Esophagus (tissue), 2 donors: ENCODE measurements at regions not wholly inside any gene's neighbourhood (a gene's known extent, or its start where the extent isn't known, plus 50 kb on each side); places are given as distances from the start of the nearest gene placed in this dataset.

ENCODE experiments used
- H3K27ac ChIP-seq, 2 donors: one replicate each; pipeline ENCODE4 v1.5.1; 2013; ENCODE audit warnings: low read depth in 2 of 2, mild to moderate bottlenecking in 2 of 2, inconsistent platforms in 1 of 2, low read length in 1 of 2, moderate library complexity in 1 of 2
- H3K27me3 ChIP-seq, 2 donors: one replicate each; pipeline ENCODE4 v1.6.1; 2013; ENCODE audit warnings: low read length in 2 of 2, control low read depth in 1 of 2, mild to moderate bottlenecking in 1 of 2; ENCODE audit not compliant: insufficient read depth in 2 of 2, control insufficient read depth in 1 of 2
- H3K36me3 ChIP-seq, 2 donors: one replicate each; pipeline ENCODE4 v1.6.1; 2013; ENCODE audit warnings: low read length in 1 of 2; ENCODE audit not compliant: control insufficient read depth in 2 of 2, insufficient read depth in 2 of 2
- H3K4me1 ChIP-seq, 2 donors: one replicate each; pipeline ENCODE4 v1.6.1; 2013; ENCODE audit warnings: low read length in 1 of 2; ENCODE audit not compliant: control insufficient read depth in 2 of 2, insufficient read depth in 2 of 2
- H3K4me3 ChIP-seq, 2 donors: one replicate each; pipeline ENCODE4 v1.5.1; 2013; ENCODE audit warnings: low read length in 2 of 2, mild to moderate bottlenecking in 2 of 2, low read depth in 1 of 2, moderate library complexity in 1 of 2
- H3K9me3 ChIP-seq, 2 donors: one replicate each; pipeline ENCODE4 v1.6.1; 2013; ENCODE audit warnings: mild to moderate bottlenecking in 2 of 2, low read depth in 1 of 2, low read length in 1 of 2, moderate library complexity in 1 of 2; ENCODE audit not compliant: control insufficient read depth in 2 of 2, insufficient read depth in 1 of 2
- WGBS, 2 donors: extraction: QIAGEN DNeasy Blood & Tissue Kit; methylation state at CpG; one replicate each; pipeline ENCODE4 v1.1.7; 2013; 5-methylcytosine and 5-hydroxymethylcytosine counted together
- donor health status: healthy with polysubstance abuse.
- donor health status: Bipolar disorder and iron deficiency.

GRCh38 chr9:91151718-91152095, 210.0 kb downstream of the AUH start:
- peaks cover 3 to 5% of the 10 kb centered on the region in 2 donors for H3K9me3 ChIP-seq
- no peaks in the 10 kb centered on the region for H3K36me3 ChIP-seq
- H3K4me3 ChIP-seq, result no peak overlapping the region
- H3K27ac ChIP-seq, result no peak overlapping the region
- H3K27me3 ChIP-seq, result no peaks in the 10 kb centered on the region
- H3K4me1 ChIP-seq, result peaks cover 0 to 2% of the 10 kb centered on the region in 2 donors
- WGBS, 2 donors, result 80 to 89% methylated on average over 4 of the region's 4 CpGs

GRCh38 chr9:91154686-91155085, 207.0 kb downstream of the AUH start:
- Histone ChIP-seq H3K27ac (no peak overlapping the region), H3K4me1 (peaks cover 0 to 2% of the 10 kb centered on the region in 2 donors), H3K36me3 (no peaks in the 10 kb centered on the region), H3K27me3 (no peaks in the 10 kb centered on the region), H3K4me3 (no peak overlapping the region), H3K9me3 (peaks cover 3 to 5% of the 10 kb centered on the region in 2 donors)
- WGBS, 2 donors, result 95 to 97% methylated on average over 3 of the region's 3 CpGs

GRCh38 chr9:91155181-91155580, 206.5 kb downstream of the AUH start:
- no peaks in the 10 kb centered on the region for H3K27me3 ChIP-seq
- peaks cover 3 to 5% of the 10 kb centered on the region in 2 donors for H3K9me3 ChIP-seq
- H3K4me3 ChIP-seq, result no peak overlapping the region
- no peak overlapping the region for H3K27ac ChIP-seq
- no peaks in the 10 kb centered on the region for H3K36me3 ChIP-seq
- peaks cover 0 to 2% of the 10 kb centered on the region in 2 donors for H3K4me1 ChIP-seq
- 96 to 97% methylated on average over 6 of the region's 6 CpGs for WGBS, 2 donors

- WGBS, 2 donors, result 89 to 93% methylated on average over 7 of the region's 7 CpGs
- Histone ChIP-seq H3K4me3 (no peak overlapping the region), H3K4me1 (peaks cover 0 to 2% of the 10 kb centered on the region in 2 donors), H3K27me3 (no peaks in the 10 kb centered on the region), H3K27ac (no peak overlapping the region), H3K36me3 (no peaks in the 10 kb centered on the region), H3K9me3 (peaks cover 3 to 5% of the 10 kb centered on the region in 2 donors)
These were observed 205.9 kb downstream of the AUH start for GRCh38 chr9:91155746-91156376.

- H3K9me3 ChIP-seq, result peaks cover 3 to 5% of the 10 kb centered on the region in 2 donors
- no peaks in the 10 kb centered on the region for H3K27me3 ChIP-seq
- H3K36me3 ChIP-seq, result no peaks in the 10 kb centered on the region
- H3K27ac ChIP-seq, result peak overlapping the region; percentile 62 to 67
- no peak overlapping the region for H3K4me3 ChIP-seq
- H3K4me1 ChIP-seq, result peaks cover 0 to 2% of the 10 kb centered on the region in 2 donors
- WGBS, 2 donors, result 64 to 70% methylated on average over 10 of the region's 10 CpGs
These were observed 205.1 kb downstream of the AUH start for GRCh38 chr9:91156451-91157234.

GRCh38 chr9:91157883-91158282, 203.8 kb downstream of the AUH start:
- Histone ChIP-seq H3K4me1 (peaks cover 0 to 4% of the 10 kb centered on the region in 2 donors), H3K36me3 (no peaks in the 10 kb centered on the region), H3K4me3 (no peak overlapping the region), H3K9me3 (peaks cover 3 to 5% of the 10 kb centered on the region in 2 donors), H3K27ac (no peak overlapping the region), H3K27me3 (no peaks in the 10 kb centered on the region)
- 93 to 95% methylated on average over 2 of the region's 2 CpGs for WGBS, 2 donors

- WGBS, 2 donors, result 73 to 75% methylated on average over 6 of the region's 6 CpGs
- Histone ChIP-seq H3K27ac (no peak overlapping the region), H3K27me3 (no peaks in the 10 kb centered on the region), H3K9me3 (peaks cover 3 to 5% of the 10 kb centered on the region in 2 donors), H3K4me1 (peaks cover 0 to 5% of the 10 kb centered on the region in 2 donors), H3K4me3 (no peak overlapping the region), H3K36me3 (no peaks in the 10 kb centered on the region)
These were observed 203.4 kb downstream of the AUH start for GRCh38 chr9:91158286-91158685.

- Histone ChIP-seq H3K9me3 (peaks cover 3 to 5% of the 10 kb centered on the region in 2 donors), H3K36me3 (no peaks in the 10 kb centered on the region), H3K4me3 (no peak overlapping the region), H3K27ac (no peak overlapping the region), H3K4me1 (peaks cover 0 to 9% of the 10 kb centered on the region in 2 donors), H3K27me3 (no peaks in the 10 kb centered on the region)
- 87 to 91% methylated on average over 3 of the region's 3 CpGs for WGBS, 2 donors
These were observed 202.8 kb downstream of the AUH start for GRCh38 chr9:91158946-91159345.

- Histone ChIP-seq H3K9me3 (peaks cover 3 to 5% of the 10 kb centered on the region in 2 donors), H3K4me1 (peaks cover 4 to 9% of the 10 kb centered on the region in 2 donors), H3K27me3 (no peaks in the 10 kb centered on the region), H3K27ac (no peak overlapping the region), H3K36me3 (no peaks in the 10 kb centered on the region), H3K4me3 (no peak overlapping the region)
- WGBS, 2 donors, result 41 to 58% methylated on average over 27 of the region's 27 CpGs
These were observed 202.0 kb downstream of the AUH start for GRCh38 chr9:91159664-91160121.
